ENCODE measurements at regions not wholly inside any gene's neighbourhood (a gene's known extent, or its start where the extent isn't known, plus 50 kb on each side); places are given as distances from the start of the nearest gene placed in this dataset.
"Not testable (repeated sequence)": the region's sequence is repeated elsewhere in the genome, so short reads cannot be mapped to it uniquely, and the experiment has no call there.

DNA sequence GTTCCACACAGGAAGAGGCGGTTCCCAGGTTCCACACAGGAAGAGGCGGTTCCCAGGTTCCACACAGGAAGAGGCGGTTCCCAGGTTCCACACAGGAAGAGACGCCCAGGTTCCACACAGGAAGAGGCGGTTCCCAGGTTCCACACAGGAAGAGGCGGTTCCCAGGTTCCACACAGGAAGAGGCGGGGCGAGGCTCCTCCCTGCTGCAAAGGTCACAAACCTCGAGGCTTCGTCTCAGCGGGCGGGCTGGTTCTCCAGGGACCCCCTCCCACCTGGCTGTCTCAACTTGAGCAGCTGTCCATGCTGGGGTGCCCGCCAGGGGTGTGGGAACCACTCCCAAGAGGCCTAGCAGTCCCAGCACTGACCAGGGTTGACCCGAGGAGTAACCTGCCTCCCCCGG, 94.3 kb upstream of the RUFY1 start:
- not testable (repeated sequence) for DNase-seq

DNA sequence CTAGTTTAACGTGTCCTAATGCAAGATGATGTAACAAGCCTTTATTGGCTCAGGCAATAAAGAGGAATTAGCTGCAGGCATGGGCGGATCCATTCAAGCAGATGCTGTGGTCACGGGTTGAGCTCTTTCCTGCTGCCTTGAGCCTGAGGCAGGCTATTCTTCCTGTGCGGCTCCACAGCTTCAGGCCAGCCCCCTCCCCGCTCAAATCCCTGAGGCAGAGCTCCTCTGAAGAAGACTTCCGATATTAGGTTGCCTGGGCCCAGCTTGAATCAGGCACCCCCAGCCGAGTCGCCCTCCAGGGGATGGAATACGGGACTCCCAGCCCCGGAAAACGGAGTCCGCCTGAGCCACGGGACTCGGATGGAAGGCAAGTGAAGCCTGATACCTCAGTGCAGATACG, 95.0 kb upstream of the RUFY1 start:
- no peak for DNase-seq

DNA sequence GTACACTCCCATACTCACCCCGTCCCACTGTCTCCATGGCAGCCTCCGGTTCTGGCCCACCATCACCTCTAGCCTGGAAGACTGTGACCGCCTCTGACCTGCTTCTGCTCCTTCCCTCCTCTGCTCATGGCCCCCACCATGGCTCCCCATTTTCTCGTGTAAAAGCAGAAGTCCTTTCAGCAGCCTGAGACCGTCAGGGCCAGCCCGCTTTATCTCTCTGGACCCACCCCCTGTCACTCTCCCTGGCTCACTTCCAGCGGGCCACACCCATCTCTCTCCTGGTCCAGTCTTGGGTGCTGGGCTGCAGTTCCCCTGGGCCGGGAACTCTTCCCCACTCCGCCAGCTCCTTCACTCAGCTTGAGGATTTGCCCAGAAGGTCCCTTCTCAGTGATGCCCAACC, 96.0 kb upstream of the RUFY1 start:
- DNase-seq = no peak

DNA sequence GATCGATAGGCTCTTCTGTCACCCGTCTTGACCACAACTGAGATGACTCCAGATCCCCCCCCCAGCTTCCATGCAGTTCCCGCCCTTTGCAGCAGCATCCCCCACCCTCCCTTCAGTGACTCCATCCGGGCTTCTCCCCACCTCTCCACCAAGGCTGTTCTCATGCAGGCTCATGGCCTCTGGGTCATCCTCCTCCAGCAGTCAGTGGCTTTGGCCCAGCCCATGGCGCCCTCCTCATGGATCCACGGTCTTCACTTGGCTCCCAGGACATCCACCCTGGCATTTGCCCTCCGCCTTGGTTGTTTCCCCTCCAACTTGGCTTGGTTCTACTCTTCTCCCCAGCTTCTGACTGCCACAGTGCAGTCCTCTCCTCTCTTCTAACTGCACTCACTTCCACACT, 96.7 kb upstream of the RUFY1 start:
- DNase-seq = no peak

DNA sequence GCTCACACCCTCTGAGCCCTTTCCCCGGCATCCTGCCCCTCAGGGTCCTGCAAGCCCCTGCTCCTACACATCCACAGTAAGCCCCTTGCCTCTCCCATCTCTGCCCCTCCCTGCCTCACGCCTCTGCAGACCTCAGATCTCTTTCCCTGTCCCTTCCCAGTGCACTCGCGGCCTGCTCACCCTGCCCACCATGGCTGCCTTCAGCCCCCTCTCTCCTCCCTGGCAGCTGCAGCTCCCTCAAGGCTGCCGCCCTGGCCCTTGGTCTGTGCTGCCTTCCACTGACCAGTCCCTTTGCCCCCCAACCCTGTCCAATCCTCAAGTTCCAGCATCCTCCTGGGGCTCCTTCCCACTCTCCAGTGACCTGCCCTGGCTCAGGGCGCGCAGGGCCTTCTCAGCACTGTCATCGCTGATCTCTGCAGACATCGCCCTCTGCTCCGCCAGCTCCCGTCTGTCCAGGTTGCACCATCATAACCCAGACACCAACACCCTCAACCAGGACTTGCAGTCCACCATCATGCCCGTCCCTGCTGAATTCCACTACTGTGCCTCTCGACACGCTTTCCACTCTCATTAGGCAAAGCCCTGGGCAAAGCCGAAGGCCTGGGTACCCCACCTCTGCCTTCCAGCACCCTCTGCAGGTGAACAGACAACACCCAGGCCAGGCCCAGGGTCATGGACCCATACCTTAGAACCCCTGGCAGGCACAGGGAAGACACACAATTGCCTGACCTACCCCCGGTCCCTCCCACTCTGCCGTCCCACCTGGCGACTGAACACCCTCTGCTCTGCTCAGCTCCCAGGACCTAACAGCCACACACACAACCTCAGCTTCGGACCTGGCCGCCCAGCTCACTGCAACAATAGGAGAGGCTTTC, 97.8 kb upstream of the RUFY1 start:
- no peak for DNase-seq

DNA sequence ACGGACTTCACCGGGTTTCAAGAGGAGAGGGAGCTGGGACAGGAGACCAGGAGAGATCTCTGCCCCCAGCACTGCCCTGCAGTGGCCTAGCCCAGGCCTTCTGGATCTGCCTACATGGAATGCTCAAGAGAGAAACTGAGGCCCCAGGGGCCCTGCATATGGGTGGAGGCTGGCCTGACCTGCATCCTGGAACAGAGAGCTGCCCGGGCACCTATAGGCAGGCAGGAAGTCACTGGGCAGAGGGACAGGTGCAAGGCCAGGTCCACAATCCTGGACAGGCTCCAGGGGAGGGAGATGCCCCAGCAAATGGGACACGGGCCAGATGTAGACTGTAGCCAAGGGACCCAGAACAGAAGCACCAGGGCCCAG, 98.5 kb upstream of the RUFY1 start:
- DNase-seq = peak in 2 of 58 donors; percentile 26 to 31

DNA sequence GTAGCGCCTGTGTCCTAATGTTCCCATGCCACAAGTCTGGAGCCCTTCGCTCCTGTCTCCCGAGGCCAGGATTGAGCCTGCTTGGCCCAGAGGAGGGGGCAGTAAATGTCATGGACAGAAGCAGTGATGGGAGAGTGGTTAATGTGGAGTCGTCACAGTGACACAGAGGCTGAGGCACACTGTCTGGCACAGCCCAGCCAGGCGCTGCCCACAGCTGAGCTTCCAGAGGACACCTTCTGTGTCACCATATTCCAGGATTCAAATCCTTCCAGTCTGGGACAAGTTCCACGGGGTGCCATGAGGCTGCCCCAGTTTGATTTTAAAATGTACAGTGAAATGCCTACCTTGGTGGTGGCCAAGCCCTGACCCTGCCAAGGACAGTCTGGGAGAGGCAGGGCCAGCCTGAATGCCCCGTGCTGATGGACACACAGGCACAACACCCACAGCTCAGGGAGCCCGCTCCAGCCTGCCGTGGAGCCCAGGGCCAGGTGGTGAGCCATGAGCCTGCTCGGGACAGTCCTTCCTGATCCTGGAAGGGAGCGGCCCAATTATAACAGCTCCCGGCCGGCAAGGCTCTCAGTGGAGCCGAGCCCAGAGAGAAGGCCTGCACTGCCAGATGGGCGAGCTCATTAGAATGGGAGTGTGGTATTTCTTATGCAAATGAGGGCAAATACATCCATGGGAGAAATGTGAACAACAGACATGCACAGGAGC, 99.1 kb upstream of the RUFY1 start:
- DNase-seq = peak in 15 of 58 donors; percentile 2 to 61 (median 14)

DNA sequence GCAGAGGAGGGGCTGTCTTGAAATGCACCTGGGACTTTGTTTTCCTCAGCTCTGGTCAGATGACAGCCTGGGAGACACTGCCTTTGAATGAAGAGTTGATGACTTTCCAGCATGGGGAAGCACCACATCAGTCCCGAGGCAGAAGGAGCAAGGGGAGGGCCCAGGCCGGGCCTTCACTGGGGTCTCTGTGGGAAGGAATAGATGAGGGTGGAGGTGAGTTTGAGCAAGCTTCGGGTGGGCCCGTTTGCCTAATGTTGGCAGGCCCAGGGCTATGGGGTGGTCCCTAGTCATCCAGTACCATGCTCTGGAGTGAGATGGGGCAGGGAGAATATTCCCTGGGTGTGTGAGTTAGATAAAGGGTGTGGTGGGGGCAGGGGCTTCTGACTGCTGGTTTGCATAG, 100.4 kb upstream of the RUFY1 start:
- DNase-seq = not testable (repeated sequence)

DNA sequence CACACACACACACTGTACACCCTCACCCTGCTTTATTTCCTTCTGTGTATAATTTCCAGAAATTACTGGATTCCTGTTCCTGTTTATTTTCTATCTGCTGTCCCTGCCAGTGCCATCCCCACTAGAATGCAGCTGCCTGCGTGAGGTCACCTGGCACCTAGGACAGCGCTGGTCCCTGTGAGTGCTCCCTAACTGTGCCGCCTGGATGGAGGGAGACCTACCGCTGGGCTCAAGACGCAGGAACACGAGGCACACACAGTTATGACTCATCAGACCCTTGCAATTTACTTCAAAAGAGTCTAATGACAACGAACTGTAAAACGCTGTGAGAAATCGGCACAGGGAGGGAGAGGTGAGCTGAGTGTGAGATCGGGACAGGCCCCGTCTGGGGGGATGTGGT, 102.1 kb upstream of the RUFY1 start:
- not testable (repeated sequence) for DNase-seq

DNA sequence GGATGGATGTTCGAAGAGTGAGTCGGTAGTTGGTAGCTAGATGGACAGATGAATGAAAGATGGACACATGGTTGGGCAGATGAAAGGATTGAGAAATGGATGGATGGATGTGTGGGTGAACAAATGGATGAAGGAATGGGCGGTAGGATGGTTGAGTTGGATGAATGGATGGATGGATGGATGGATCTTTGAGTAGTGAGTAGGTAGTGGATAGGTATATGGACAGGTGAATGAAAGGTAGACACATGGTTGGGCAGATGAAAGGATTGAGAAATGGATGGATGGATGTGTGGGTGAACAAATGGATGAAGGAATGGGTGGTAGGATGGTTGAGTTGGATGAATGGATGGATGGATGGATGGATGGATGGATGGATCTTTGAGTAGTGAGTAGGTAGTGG, 97.0 kb upstream of the ADAMTS2 start:
- not testable (repeated sequence) for DNase-seq

DNA sequence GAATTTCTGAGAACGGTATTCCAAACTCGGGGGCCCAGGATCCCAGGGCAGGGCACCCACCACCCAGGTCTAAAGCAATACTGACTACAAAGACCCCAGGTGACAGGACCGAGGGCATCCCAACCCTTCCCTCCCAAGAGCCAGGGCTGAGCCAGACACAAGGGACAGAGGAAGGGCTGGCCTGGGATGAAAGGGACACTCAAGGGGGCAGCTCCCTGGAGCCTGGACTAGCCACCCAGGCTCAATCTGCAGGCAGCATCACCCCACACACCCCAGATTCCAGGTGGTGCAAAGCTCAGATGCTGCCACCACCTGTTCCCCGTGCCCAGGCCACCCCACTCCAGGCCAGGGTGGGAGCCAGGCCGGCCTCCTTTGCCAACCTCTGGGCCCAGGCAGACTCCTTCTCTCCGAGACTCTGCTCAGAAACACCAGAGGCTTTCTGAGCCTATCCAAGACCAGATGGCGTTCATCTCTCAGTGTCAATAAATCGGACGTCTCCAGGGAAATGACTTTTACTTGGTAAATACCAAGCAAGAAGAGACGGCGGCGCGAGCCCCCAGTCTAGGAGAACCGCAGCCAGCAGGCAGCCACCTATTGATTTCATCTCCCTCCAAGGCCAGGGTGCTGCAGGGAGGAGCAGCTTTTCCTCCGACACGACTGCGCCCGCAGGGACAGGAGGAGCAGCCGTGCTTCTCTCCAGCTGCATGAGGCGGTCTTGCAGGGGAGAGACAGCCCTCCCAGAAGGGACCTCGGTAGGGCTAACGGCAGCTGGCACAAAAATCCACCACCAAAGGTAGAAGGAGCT, 94.1 kb upstream of the ADAMTS2 start:
- no peak for DNase-seq

DNA sequence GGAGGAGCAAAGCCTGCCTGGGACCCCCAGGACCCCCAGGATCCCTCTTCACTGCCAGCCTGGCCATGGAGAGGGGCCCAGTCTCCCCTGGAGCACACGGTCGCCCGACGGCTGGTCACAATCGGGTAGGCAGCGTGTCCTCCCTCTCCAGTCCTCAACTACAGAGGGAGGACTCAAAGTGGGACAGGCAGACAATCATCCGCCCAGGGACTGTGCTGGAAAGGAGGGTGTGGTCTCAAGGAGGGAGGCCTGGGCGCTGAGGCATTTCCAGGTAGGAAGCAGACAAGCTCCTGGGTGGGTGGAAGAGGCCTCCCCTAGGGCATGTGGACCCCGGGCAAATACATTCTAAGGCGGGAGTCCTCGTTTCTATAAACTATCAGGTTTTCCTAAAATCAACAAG, 93.2 kb upstream of the ADAMTS2 start:
- no peak for DNase-seq

DNA sequence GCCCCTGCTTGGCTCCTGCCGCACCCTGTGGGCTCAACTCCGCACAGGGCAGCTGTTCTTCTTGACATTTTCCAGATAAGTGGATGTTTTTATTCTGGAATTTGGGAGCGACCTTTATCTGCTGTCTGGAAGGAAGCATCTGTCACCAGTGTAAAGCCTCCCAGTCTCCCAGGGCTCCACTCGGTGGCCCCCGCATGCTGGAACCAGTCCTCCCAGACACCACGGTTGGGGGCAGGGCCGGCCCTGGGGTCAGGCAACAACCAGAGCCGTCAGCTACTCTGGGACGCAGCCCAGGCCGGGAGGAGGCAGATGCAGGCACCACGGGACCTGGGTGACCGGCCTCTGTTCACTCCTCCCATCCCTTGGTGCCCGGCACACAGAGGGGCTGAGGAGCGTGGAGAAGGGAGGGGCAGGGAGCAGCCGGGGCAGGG, 92.8 kb upstream of the ADAMTS2 start:
- DNase-seq = no peak

DNA sequence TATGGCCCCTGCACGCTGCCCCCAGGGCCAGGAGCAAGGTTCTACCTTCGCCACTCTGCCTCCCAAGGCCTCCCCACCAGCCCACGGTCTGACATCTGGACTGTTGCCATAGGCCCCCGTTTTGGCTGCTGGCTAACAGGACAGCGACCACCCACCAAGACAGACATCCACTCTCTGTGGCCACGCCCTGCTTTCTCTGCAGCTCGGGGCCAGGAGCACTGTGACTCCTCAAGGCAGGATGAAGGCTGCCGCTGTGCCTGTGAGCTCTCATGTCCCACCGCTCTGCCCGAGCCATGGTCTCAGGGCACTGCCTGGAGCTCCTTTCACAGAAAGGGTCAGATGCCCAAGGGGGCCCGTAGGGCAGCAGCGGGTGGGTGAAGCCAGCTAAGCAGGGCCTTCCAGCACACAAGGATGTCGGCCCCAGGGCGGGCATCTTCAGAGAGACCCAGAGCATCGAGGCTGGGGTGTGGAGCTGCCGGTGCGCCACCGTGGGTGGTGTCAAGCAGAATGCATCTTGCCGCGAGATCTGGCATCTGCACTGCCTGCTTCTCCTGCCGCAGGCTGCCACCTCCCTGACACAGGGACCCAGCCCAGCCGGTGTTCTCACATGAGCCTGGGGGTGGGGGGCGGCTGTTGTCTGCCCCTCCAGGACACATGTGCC, 92.2 kb upstream of the ADAMTS2 start:
- DNase-seq = no peak

DNA sequence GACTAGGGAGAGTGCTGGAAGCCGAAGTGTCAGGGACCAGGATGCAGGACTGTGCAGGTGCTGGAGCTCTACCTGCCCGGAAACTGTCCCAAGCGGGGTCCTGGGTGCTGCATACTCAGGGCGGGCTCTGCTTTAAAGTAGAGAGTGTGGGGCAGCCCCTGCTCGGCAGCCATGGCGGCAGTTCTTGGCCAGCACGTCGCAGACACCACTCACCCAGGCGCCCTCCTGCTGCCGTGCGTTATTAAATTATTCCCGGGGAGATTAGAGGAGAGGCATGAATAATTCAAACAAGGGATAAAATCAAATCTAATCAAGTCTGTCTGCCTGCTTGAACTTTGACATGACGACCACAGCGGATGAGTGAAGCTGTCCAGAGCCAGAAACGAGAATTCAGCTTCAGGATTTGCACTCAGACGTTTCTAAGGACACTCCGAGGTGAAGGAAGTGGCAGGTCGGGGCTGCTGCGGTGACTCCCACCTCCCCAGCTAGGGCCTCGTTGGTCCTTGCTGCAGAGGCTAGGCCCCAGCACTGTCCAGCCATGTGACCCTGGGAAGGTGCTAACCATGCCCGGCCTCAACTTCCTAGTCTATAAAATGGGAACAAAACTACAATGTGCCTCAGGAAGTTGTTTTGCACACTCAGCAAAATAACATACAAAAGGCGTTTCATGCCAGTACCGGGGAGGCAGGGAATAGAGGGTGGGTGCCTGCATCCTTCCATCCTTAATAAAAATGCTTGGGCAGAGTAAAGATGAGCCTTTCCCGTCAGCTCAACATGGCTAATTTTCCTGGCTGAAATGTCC, 91.3 kb upstream of the ADAMTS2 start:
- no peak for DNase-seq

DNA sequence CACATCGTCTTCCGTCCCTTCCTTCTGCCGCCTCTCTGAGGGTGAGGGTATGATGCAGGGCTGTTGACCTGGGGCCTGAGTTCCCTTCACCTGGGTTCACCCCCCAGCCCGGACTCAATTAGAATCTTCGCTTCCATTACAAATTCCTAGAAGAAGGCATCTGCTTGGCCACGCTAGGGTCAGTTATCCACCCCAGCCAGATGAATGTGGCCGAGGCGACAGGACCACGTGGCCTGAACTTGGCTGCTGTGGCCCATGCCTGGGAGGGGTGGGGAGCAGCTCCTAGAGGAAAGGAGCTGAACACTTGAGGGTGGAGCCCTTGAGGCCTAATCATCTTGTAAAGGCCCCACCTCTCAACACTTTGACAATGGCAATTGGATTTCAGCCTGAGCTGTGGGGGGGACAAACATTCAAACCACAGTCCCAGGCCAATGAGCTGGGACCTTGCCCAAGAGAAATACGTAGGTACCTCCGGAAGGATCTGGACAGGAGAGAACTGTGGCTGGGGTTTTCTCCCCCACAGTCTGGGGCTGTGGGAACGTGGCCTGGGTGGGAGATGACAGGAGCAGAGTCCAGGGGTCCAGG, 90.6 kb upstream of the ADAMTS2 start:
- DNase-seq = no peak

DNA sequence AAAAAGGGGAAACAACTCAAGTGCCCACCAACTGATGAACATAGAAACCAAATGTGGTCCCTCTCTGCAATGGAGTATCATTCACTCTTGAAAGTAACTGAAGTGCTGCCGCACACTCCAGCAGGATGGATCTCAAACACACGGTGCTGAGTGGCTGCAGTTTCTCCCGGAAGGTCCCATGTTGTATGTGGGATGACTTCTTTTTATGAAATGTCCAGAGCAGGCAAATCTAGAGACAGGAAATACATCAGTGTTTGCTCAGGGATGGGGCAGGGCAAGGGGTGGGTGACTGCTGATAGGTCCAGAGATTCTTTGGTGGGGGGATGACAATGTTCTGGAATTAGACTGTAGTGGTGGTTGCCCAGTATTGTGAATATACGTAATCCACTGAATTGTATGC, 89.9 kb upstream of the ADAMTS2 start:
- DNase-seq = no peak

DNA sequence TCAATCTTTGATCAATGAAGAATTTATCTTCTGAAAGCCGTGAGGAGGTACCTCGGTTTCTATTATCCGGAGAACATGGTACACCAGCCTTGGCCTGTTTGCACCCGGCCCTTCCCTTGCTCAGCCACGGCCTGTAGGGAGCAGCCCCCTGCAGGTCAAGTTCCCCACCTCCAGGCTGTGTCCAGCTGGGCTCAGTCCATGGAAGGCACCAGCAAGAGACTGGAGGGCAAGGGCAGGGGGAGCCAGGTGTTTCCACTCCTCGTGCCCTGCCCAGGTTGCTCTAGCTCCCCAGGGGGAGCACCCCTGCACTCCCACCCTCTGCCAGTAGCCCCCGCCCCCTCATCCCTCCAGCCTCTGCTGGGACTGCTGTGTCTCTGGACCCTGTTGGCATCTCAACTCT, 87.3 kb upstream of the ADAMTS2 start:
- no peak for DNase-seq

DNA sequence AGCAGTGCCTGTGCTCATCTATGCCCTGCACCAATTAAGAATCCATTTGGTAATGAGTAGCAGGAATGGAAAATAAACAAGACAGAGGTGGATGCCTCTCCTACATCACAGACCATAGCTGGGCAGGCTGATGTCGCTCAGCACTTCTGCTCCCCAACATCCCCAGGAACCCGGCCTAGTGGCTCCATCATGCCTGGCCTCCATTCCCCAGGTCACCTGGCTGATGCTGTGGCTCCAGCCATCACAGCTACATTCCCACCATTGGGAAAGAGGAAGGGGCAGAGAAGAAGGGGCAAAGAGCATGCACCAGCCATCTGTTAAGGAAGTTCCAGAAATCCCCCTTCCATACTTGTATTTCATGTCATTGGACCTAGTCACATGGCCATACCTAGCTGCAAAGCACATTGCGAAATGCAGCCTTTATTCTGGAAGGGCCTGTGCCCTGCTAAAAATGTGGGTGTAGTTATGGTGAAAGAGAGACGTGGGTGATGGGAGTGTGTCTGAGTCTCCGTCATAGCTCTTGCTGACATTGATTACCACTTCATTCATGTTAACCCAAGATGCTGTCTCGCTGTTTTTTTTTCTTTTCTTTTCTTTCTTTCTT, 86.1 kb upstream of the ADAMTS2 start:
- no peak for DNase-seq
